Calu3 (cell line): ENCODE measurements at regions not wholly inside any gene's neighbourhood (a gene's known extent, or its start where the extent isn't known, plus 50 kb on each side); places are given as distances from the start of the nearest gene placed in this dataset.
A peak's percentile ranks its signal among the peaks of the same experiment; 100 is the strongest.
"Not testable (repeated sequence)": the region's sequence is repeated elsewhere in the genome, so short reads cannot be mapped to it uniquely, and the experiment has no call there.

Experiments
- BruUV-seq: library from RNA; stranded (reverse); fragments of 400-500 nt; replicated peaks from 2 replicates; lab custom pipeline; 2021; lab: Mats Ljungman, UMichigan
- CTCF ChIA-PET: fragments of 300-600 bp; sonication (Branson Sonifier 250); formaldehyde crosslinking; loops from one replicate; lab custom pipeline; 2022; ENCODE audit warnings: antibody characterized with exemption; lab: Charles Lee
- DNase-seq: peaks from one replicate; pipeline ENCODE4 v3.0.0; 2022
- H3K27ac Mint-ChIP-seq: one replicate; pipeline ENCODE4 v1.8.0; 2022; ENCODE audit warnings: mixed read lengths; ENCODE audit not compliant: unreplicated experiment
- H3K27me3 Mint-ChIP-seq: one replicate; pipeline ENCODE4 v1.8.0; 2022; ENCODE audit warnings: mixed read lengths; ENCODE audit not compliant: unreplicated experiment
- H3K36me3 Mint-ChIP-seq: one replicate; pipeline ENCODE4 v1.8.0; 2022; ENCODE audit warnings: mild to moderate bottlenecking, moderate library complexity, mixed read lengths; ENCODE audit not compliant: insufficient read depth, unreplicated experiment
- H3K4me1 Mint-ChIP-seq: one replicate; pipeline ENCODE4 v1.8.0; 2022; ENCODE audit warnings: mild to moderate bottlenecking, low read depth, mixed read lengths; ENCODE audit not compliant: unreplicated experiment
- H3K4me3 Mint-ChIP-seq: one replicate; pipeline ENCODE4 v1.8.0; 2022; ENCODE audit warnings: mild to moderate bottlenecking, low read depth, moderate library complexity, mixed read lengths; ENCODE audit not compliant: unreplicated experiment
- H3K9me3 Mint-ChIP-seq: one replicate; pipeline ENCODE4 v1.8.0; 2022; ENCODE audit warnings: low read depth, mixed read lengths; ENCODE audit not compliant: unreplicated experiment
- CTCF ChIP-seq: fragments of 200-600 bp; IDR thresholded peaks from one replicate; pipeline ENCODE4 v1.8.0; 2022; ENCODE audit warnings: antibody characterized with exemption; ENCODE audit not compliant: unreplicated experiment
- intact Hi-C: fragments of 100-400 bp; cut with micrococcal nuclease; formaldehyde crosslinking; loops from one replicate; pipeline ENCODE4 v1.10.0; 2022; ENCODE audit not compliant: unreplicated experiment

GRCh38 chr6:27653143-27653825, 180.4 kb upstream of the ZNF184 start:
- H3K27ac Mint-ChIP-seq, DNase-seq, H3K27me3 Mint-ChIP-seq, intact Hi-C loops, H3K9me3 Mint-ChIP-seq, BruUV-seq, H3K4me3 Mint-ChIP-seq, CTCF ChIA-PET: not testable (repeated sequence)
- H3K36me3 Mint-ChIP-seq: peaks cover 15% of the 10 kb centered on the region
- H3K4me1 Mint-ChIP-seq: peaks cover 10% of the 10 kb centered on the region

GRCh38 chr6:27651371-27651732, 178.4 kb upstream of the ZNF184 start:
- BruUV-seq: no TSS peak
- intact Hi-C loops: no loop called here
- Mint-ChIP-seq H3K4me3 (peak overlapping the region; percentile 57), H3K4me1 (peaks cover 10% of the 10 kb centered on the region), H3K27ac (peak overlapping the region; percentile 91), H3K9me3 (peaks cover 2% of the 10 kb centered on the region), H3K36me3 (peaks cover 15% of the 10 kb centered on the region), H3K27me3 (no peaks in the 10 kb centered on the region)
- CTCF ChIA-PET: no interaction called here
- DNase-seq: peak; percentile 45
- no peak for TF ChIP-seq CTCF

GRCh38 chr6:27650620-27651370, 177.9 kb upstream of the ZNF184 start:
- peaks cover 10% of the 10 kb centered on the region for H3K4me1 Mint-ChIP-seq
- intact Hi-C loops: no loop called here
- no TSS peak for BruUV-seq
- no peak for TF ChIP-seq CTCF
- peak; percentile 83 for DNase-seq
- CTCF ChIA-PET: interaction anchor here (0.5 kb wide), 1 partner anchor 56 kb away, joined by 4 read pairs; no protein-coding TSS in a partner anchor
- no peaks in the 10 kb centered on the region for H3K27me3 Mint-ChIP-seq
- peak overlapping the region; percentile 91 for H3K27ac Mint-ChIP-seq
- H3K4me3 Mint-ChIP-seq: peak overlapping the region; percentile 57
- H3K36me3 Mint-ChIP-seq: peaks cover 15% of the 10 kb centered on the region
- peaks cover 2% of the 10 kb centered on the region for H3K9me3 Mint-ChIP-seq

GRCh38 chr6:27644528-27644927, 171.6 kb upstream of the ZNF184 start:
- CTCF ChIA-PET: no interaction called here
- no peak for TF ChIP-seq CTCF
- peaks cover 8% of the 10 kb centered on the region for H3K4me1 Mint-ChIP-seq
- no peaks in the 10 kb centered on the region for H3K36me3 Mint-ChIP-seq
- no TSS peak for BruUV-seq
- H3K4me3 Mint-ChIP-seq: no peak overlapping the region
- no peak for DNase-seq
- no peaks in the 10 kb centered on the region for H3K27me3 Mint-ChIP-seq
- H3K27ac Mint-ChIP-seq: no peak overlapping the region
- no peaks in the 10 kb centered on the region for H3K9me3 Mint-ChIP-seq
- intact Hi-C loops: no loop called here
